ENCODE measurements at regions not wholly inside any gene's neighbourhood (a gene's known extent, or its start where the extent isn't known, plus 50 kb on each side); places are given as distances from the start of the nearest gene placed in this dataset.

GRCh38 chr3:159513444-159513843, 475.2 kb upstream of the IL12A start:
- TF ChIP-seq EZH2phosphoT487 (IDR thresholded peaks at IDR 0.05; ENCODE audit: unreplicated experiment) (no peak), CTCF (conservative IDR thresholded peaks at IDR 0.05; ENCODE audit: low read depth in 2 of 2) (no peak), POLR2AphosphoS5 (IDR thresholded peaks at IDR 0.05; ENCODE audit: low read depth) (no peak), JUNB (IDR thresholded peaks at IDR 0.05; ENCODE audit: unreplicated experiment) (no peak), EZH2 (IDR thresholded peaks at IDR 0.05; ENCODE audit: low read depth, unreplicated experiment) (no peak), REST (IDR thresholded peaks at IDR 0.05; ENCODE audit: unreplicated experiment) (no peak)
